H9 (cell line): ENCODE measurements at regions not wholly inside any gene's neighbourhood (a gene's known extent, or its start where the extent isn't known, plus 50 kb on each side); places are given as distances from the start of the nearest gene placed in this dataset.

Source experiments
- DNase-seq: peaks from one replicate; pipeline ENCODE4 v3.0.0-alpha.2; 2017
- H2AFZ ChIP-seq: one replicate; pipeline ENCODE4 v1.6.1; 2013; ENCODE audit warnings: mild to moderate bottlenecking, low read length, control low read depth, moderate library complexity
- H2AK5ac ChIP-seq: 2 replicates; pipeline ENCODE4 v1.6.1; 2013; ENCODE audit warnings: low read length, control low read depth, mixed read lengths; ENCODE audit not compliant: insufficient read length
- H2BK120ac ChIP-seq: one replicate; pipeline ENCODE4 v1.6.1; 2013; ENCODE audit warnings: low read depth, mild to moderate bottlenecking, low read length, control low read depth, inconsistent platforms; ENCODE audit not compliant: poor library complexity, severe bottlenecking
- H2BK12ac ChIP-seq: 2 replicates; pipeline ENCODE4 v1.6.1; 2013; ENCODE audit warnings: low read length, control low read depth, mixed read lengths, low read depth; ENCODE audit not compliant: insufficient read length
- H2BK15ac ChIP-seq: 2 replicates; pipeline ENCODE4 v1.6.1; 2013; ENCODE audit warnings: low read depth, low read length, control low read depth
- H2BK20ac ChIP-seq: one replicate; pipeline ENCODE4 v1.6.1; 2013; ENCODE audit warnings: low read depth, mild to moderate bottlenecking, low read length, control low read depth, inconsistent platforms; ENCODE audit not compliant: poor library complexity, severe bottlenecking
- H2BK5ac ChIP-seq: 2 replicates; pipeline ENCODE4 v1.6.1; 2013; ENCODE audit warnings: low read length, control low read depth, mixed read lengths; ENCODE audit not compliant: insufficient read length
- H3K14ac ChIP-seq: 2 replicates; pipeline ENCODE4 v1.6.1; 2013; ENCODE audit warnings: low read length, control low read depth; ENCODE audit not compliant: insufficient read depth
- H3K18ac ChIP-seq: 2 replicates; pipeline ENCODE4 v1.6.1; 2013; ENCODE audit warnings: low read depth, mild to moderate bottlenecking, mixed read lengths, low read length, control low read depth; ENCODE audit not compliant: insufficient read length
- H3K23ac ChIP-seq: 2 replicates; pipeline ENCODE4 v1.6.1; 2013; ENCODE audit warnings: low read length, control low read depth, mixed read lengths, low read depth; ENCODE audit not compliant: insufficient read length
- H3K23me2 ChIP-seq: 2 replicates; pipeline ENCODE4 v1.6.1; 2013; ENCODE audit warnings: low read depth, mild to moderate bottlenecking, mixed read lengths, low read length, control low read depth; ENCODE audit not compliant: insufficient read length, poor library complexity, severe bottlenecking
- H3K27ac ChIP-seq: 2 replicates; pipeline ENCODE4 v1.5.1; 2013; ENCODE audit warnings: low read length, control low read depth, mixed read lengths, low read depth; ENCODE audit not compliant: insufficient read length
- H3K27me3 ChIP-seq: 2 replicates; pipeline ENCODE4 v1.6.1; 2013; ENCODE audit warnings: low read length, control low read depth, inconsistent platforms; ENCODE audit not compliant: insufficient read depth
- H3K4ac ChIP-seq: 2 replicates; pipeline ENCODE4 v1.6.1; 2013; ENCODE audit warnings: low read depth, mild to moderate bottlenecking, control low read depth, inconsistent platforms, low read length, moderate library complexity
- H3K4me1 ChIP-seq: 2 replicates; pipeline ENCODE4 v1.6.1; 2013; ENCODE audit warnings: low read length, control low read depth, inconsistent platforms; ENCODE audit not compliant: insufficient read depth
- H3K4me2 ChIP-seq: 2 replicates; pipeline ENCODE4 v1.6.1; 2013; ENCODE audit warnings: low read length, control low read depth, mixed read lengths; ENCODE audit not compliant: insufficient read length, insufficient read depth
- H3K56ac ChIP-seq: 2 replicates; pipeline ENCODE4 v1.6.1; 2013; ENCODE audit warnings: low read depth, mild to moderate bottlenecking, mixed read lengths, low read length, control low read depth; ENCODE audit not compliant: insufficient read length
- H3K79me1 ChIP-seq: 2 replicates; pipeline ENCODE4 v1.6.1; 2013; ENCODE audit warnings: low read depth, mild to moderate bottlenecking, moderate library complexity, low read length, control low read depth, inconsistent platforms; ENCODE audit not compliant: insufficient read depth, poor library complexity, severe bottlenecking
- H3K79me2 ChIP-seq: 2 replicates; pipeline ENCODE4 v1.6.1; 2013; ENCODE audit warnings: low read length, control low read depth, inconsistent platforms; ENCODE audit not compliant: insufficient read depth
- H3K9ac ChIP-seq: 2 replicates; pipeline ENCODE4 v1.6.1; 2013; ENCODE audit warnings: low read length, control low read depth, mixed read lengths; ENCODE audit not compliant: insufficient read length; ENCODE audit errors: extremely low read depth
- H3K9me3 ChIP-seq: one replicate; pipeline ENCODE4 v1.6.1; 2013; ENCODE audit warnings: low read depth, low read length, inconsistent platforms; ENCODE audit not compliant: control insufficient read depth
- H3T11ph ChIP-seq: one replicate; pipeline ENCODE4 v1.6.1; 2013; ENCODE audit warnings: mild to moderate bottlenecking, low read length, control low read depth, inconsistent platforms
- H4K20me1 ChIP-seq: one replicate; pipeline ENCODE4 v1.6.1; 2013; ENCODE audit not compliant: control insufficient read depth, insufficient read length, insufficient read depth
- H4K5ac ChIP-seq: 2 replicates; pipeline ENCODE4 v1.6.1; 2013; ENCODE audit warnings: low read depth, mild to moderate bottlenecking, mixed read lengths, low read length, control low read depth; ENCODE audit not compliant: insufficient read length
- H4K8ac ChIP-seq: replicated peaks from 2 replicates; pipeline ENCODE4 v1.6.1; 2013; ENCODE audit warnings: low read length, control low read depth, mixed read lengths, low read depth; ENCODE audit not compliant: insufficient read length
- H4K91ac ChIP-seq: 2 replicates; pipeline ENCODE4 v1.6.1; 2013; ENCODE audit warnings: low read depth, mild to moderate bottlenecking, moderate library complexity, mixed read lengths, low read length, control low read depth; ENCODE audit not compliant: insufficient read length
- H3K27ac Mint-ChIP-seq, 3 experiments: 2 replicates in 2 of 3; 3 replicates in 1 of 3; pipeline ENCODE4 v1.8.0; 2020 to 2021; ENCODE audit warnings: mixed read lengths in 3 of 3, mild to moderate bottlenecking in 1 of 3, moderate library complexity in 1 of 3
- H3K27me3 Mint-ChIP-seq: 2 replicates; pipeline ENCODE4 v1.8.0; 2021; ENCODE audit warnings: low read depth, mild to moderate bottlenecking, moderate library complexity, mixed read lengths
- H3K36me3 Mint-ChIP-seq, 3 experiments: 2 replicates in 2 of 3; 3 replicates in 1 of 3; pipeline ENCODE4 v1.8.0; 2020 to 2021; ENCODE audit warnings: low read depth in 3 of 3, mixed read lengths in 3 of 3; ENCODE audit not compliant: insufficient read depth in 1 of 3
- H3K4me1 Mint-ChIP-seq, 2 experiments: 2 replicates each; pipeline ENCODE4 v1.8.0; 2020; ENCODE audit warnings: mixed read lengths in 2 of 2
- H3K4me3 Mint-ChIP-seq, 2 experiments: 2 replicates in 1 of 2; 3 replicates in 1 of 2; pipeline ENCODE4 v1.8.0; 2020 to 2021; ENCODE audit warnings: mild to moderate bottlenecking in 2 of 2, mixed read lengths in 2 of 2, moderate library complexity in 1 of 2
- H3K9me3 Mint-ChIP-seq, 2 experiments: 2 replicates in 1 of 2; 3 replicates in 1 of 2; pipeline ENCODE4 v1.8.0; 2020; ENCODE audit warnings: mild to moderate bottlenecking in 2 of 2, mixed read lengths in 2 of 2, moderate library complexity in 1 of 2
- WGBS: extraction: QIAGEN DNeasy Blood & Tissue Kit; methylation state at CpG from one replicate; pipeline ENCODE4 v1.1.7; 2013; ENCODE audit warnings: missing lambda C conversion rate, low lambda C conversion rate, mixed read lengths; ENCODE audit not compliant: insufficient read length; ENCODE audit errors: extremely low coverage; 5-methylcytosine and 5-hydroxymethylcytosine counted together
- TF ChIP-seq, protein P1 (sequence below): fragments of 200-600 bp; sonication (generic); conservative IDR thresholded peaks from 3 replicates; pipeline ENCODE4 v1.8.0; 2021; ENCODE audit warnings: antibody characterized with exemption, mild to moderate bottlenecking

DNA sequence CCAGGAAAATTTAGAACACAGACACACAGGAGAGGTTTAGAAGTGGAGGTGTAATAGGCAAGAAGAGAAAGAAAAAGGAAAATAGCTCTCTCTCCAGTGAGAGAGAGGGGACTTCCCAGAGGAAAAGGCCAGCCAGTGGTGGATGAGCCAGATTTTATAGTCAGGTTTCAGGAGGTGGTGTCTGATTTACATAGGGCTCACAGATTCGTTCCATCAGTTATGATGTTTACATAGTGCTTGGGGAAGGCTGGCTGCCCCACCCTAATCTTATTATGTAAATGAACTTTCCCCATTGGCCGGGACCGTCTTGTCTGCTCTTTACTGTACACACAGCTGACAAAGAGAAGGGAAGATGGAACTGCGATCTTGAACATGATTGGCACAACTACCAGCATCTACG lies 797.3 kb downstream of the PLA2G4A start:
- no peak overlapping the region for H3K9ac ChIP-seq
- no peaks in the 10 kb centered on the region for H3K27me3 ChIP-seq

More for the DNA sequence above, 797.3 kb downstream of the PLA2G4A start:
- Histone ChIP-seq H3K18ac (no peak overlapping the region), H3K79me2 (no peaks in the 10 kb centered on the region), H3K4me2 (no peak overlapping the region), H4K8ac (no peak overlapping the region), H2BK15ac (no peak overlapping the region), H3K56ac (no peak overlapping the region), H3K27ac (no peak overlapping the region), H3T11ph (no peak overlapping the region), H3K23me2 (no peaks in the 10 kb centered on the region), H3K4me1 (peaks cover 9% of the 10 kb centered on the region), H3K9me3 (peaks cover 8% of the 10 kb centered on the region), H2BK12ac (no peak overlapping the region), H2BK5ac (no peak overlapping the region), H3K79me1 (no peaks in the 10 kb centered on the region), H2AK5ac (no peak overlapping the region), H4K5ac (no peak overlapping the region), H4K91ac (no peak overlapping the region), H4K20me1 (no peaks in the 10 kb centered on the region), H2BK120ac (no peak overlapping the region), H3K14ac (no peak overlapping the region), H3K23ac (no peak overlapping the region), H2AFZ (no peak overlapping the region), H2BK20ac (no peak overlapping the region), H3K4ac (no peak overlapping the region)
- H3K27ac Mint-ChIP-seq, result peak overlapping the region; percentile 7 to 90 (median 49); a peak in 4 of 7 replicates
- H3K9me3 Mint-ChIP-seq, result peaks cover 12 to 13% of the 10 kb centered on the region in 2 experiments
- TF ChIP-seq, protein P1, sequence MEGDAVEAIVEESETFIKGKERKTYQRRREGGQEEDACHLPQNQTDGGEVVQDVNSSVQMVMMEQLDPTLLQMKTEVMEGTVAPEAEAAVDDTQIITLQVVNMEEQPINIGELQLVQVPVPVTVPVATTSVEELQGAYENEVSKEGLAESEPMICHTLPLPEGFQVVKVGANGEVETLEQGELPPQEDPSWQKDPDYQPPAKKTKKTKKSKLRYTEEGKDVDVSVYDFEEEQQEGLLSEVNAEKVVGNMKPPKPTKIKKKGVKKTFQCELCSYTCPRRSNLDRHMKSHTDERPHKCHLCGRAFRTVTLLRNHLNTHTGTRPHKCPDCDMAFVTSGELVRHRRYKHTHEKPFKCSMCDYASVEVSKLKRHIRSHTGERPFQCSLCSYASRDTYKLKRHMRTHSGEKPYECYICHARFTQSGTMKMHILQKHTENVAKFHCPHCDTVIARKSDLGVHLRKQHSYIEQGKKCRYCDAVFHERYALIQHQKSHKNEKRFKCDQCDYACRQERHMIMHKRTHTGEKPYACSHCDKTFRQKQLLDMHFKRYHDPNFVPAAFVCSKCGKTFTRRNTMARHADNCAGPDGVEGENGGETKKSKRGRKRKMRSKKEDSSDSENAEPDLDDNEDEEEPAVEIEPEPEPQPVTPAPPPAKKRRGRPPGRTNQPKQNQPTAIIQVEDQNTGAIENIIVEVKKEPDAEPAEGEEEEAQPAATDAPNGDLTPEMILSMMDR, result no peak
- no peak overlapping the region for H3K4me3 Mint-ChIP-seq
- no CpG with 5 or more reads among the region's 5 CpGs for WGBS
- peaks cover 13 to 14% (median 14%) of the 10 kb centered on the region in 3 experiments for H3K36me3 Mint-ChIP-seq
- DNase-seq, result no peak
- H3K4me1 Mint-ChIP-seq, result peaks cover 30 to 38% of the 10 kb centered on the region in 2 experiments
- H3K27me3 Mint-ChIP-seq, result peaks cover 11% of the 10 kb centered on the region
